ENCODE measurements at regions not wholly inside any gene's neighbourhood (a gene's known extent, or its start where the extent isn't known, plus 50 kb on each side); places are given as distances from the start of the nearest gene placed in this dataset.

DNA sequence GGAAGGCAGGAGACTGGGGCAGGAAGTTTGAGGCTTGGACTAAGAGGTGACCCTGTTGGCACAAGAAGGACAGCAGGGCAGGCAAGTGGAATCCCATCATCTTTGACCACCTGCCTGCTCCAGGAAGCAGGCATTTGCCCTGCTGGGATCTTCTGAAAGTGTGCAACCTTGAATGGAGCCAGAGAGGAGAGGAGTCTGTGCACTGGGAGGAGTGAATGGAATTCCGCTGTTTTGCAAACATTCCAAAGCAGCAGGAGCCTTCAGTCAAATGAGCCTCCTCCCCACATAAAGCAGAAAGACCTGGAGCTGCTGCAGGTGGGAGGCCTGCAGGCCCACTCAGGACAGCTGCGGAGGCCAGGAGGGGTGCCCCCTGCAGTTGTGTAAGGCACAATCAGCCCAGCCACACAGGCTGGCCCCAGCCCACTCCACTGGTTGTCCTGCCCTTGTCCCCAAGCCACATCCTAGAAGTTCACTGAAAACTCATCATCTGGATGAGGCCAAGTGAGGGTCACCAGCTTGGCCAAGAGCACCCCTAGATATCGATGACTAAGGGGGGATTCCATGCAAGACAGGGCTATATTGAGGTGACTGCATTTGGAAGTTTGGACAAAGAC is 249.5 kb downstream of the RPS24 start:
- TF ChIP-seq, protein P1, sequence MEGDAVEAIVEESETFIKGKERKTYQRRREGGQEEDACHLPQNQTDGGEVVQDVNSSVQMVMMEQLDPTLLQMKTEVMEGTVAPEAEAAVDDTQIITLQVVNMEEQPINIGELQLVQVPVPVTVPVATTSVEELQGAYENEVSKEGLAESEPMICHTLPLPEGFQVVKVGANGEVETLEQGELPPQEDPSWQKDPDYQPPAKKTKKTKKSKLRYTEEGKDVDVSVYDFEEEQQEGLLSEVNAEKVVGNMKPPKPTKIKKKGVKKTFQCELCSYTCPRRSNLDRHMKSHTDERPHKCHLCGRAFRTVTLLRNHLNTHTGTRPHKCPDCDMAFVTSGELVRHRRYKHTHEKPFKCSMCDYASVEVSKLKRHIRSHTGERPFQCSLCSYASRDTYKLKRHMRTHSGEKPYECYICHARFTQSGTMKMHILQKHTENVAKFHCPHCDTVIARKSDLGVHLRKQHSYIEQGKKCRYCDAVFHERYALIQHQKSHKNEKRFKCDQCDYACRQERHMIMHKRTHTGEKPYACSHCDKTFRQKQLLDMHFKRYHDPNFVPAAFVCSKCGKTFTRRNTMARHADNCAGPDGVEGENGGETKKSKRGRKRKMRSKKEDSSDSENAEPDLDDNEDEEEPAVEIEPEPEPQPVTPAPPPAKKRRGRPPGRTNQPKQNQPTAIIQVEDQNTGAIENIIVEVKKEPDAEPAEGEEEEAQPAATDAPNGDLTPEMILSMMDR (IDR thresholded peaks at IDR 0.05): no peak
- TF ChIP-seq POLR2A (IDR thresholded peaks at IDR 0.05): no peak

All from testis (tissue), 2 donors.